ENCODE measurements at regions not wholly inside any gene's neighbourhood (a gene's known extent, or its start where the extent isn't known, plus 50 kb on each side); places are given as distances from the start of the nearest gene placed in this dataset.

DNA sequence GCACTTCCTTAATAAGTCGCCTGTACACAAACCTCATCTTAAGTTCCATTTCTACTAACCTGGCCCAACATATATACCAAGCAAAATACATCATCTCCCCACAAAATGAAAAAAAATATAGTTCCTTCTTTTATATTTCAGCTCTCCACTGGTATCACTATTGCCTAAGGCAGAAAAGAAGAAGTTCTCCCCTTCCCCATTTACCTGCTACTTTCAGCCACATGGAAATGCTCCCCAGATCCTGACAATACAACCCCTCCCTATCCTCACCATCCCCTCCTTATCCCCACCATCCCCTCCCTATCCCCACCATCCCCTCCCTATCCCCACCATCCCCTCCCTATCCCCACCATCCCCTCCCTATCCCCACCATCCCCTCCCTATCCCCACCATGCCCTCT, 175.7 kb downstream of the LINC00237 start:
- DNase-seq (ENCODE audit: insufficient read length, low spot score, missing footprints): no peak
- Histone ChIP-seq H3K27me3 (ENCODE audit: insufficient read depth, low read length) (no peaks in the 10 kb centered on the region), H3K27ac (ENCODE audit: low read depth, low read length) (no peak overlapping the region), H4K20me1 (ENCODE audit: insufficient read depth, low read length) (no peaks in the 10 kb centered on the region), H3K4me2 (ENCODE audit: insufficient read depth, low read length) (no peak overlapping the region), H3K4me1 (ENCODE audit: insufficient read depth, low read length) (no peaks in the 10 kb centered on the region), H3K36me3 (ENCODE audit: insufficient read depth, low read length) (no peaks in the 10 kb centered on the region), H3K4me3 (ENCODE audit: insufficient read depth, low read length) (no peak overlapping the region), H3K9me3 (ENCODE audit: low read depth, low read length) (no peaks in the 10 kb centered on the region), H3K79me2 (ENCODE audit: insufficient read depth, low read length) (no peaks in the 10 kb centered on the region), H2AFZ (ENCODE audit: low read length) (no peak overlapping the region)
- TF ChIP-seq, protein P1, sequence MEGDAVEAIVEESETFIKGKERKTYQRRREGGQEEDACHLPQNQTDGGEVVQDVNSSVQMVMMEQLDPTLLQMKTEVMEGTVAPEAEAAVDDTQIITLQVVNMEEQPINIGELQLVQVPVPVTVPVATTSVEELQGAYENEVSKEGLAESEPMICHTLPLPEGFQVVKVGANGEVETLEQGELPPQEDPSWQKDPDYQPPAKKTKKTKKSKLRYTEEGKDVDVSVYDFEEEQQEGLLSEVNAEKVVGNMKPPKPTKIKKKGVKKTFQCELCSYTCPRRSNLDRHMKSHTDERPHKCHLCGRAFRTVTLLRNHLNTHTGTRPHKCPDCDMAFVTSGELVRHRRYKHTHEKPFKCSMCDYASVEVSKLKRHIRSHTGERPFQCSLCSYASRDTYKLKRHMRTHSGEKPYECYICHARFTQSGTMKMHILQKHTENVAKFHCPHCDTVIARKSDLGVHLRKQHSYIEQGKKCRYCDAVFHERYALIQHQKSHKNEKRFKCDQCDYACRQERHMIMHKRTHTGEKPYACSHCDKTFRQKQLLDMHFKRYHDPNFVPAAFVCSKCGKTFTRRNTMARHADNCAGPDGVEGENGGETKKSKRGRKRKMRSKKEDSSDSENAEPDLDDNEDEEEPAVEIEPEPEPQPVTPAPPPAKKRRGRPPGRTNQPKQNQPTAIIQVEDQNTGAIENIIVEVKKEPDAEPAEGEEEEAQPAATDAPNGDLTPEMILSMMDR (IDR thresholded peaks at IDR 0.05; ENCODE audit: extremely low read depth, low read depth, low read length): no peak

DNA sequence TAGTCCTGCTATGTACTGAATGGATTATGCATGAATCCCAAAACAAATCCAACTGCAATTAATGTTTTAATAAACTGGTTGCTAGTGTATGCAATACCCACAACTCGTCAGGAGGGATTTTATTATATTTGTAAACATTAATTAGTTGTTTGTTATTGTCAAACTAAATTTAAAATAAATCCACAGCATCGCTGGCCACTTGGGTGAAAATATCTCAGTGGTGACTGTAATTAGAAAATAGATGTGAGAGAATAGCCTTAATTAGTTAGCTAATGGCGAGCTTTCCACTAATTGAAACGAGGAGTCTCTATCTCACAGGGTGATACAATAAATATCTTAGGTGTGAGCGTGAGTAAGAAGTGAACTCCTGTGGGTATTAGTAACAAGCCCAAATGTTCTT, 176.8 kb downstream of the LINC00237 start:
- Histone ChIP-seq H3K79me2 (ENCODE audit: insufficient read depth, low read length) (no peaks in the 10 kb centered on the region), H4K20me1 (ENCODE audit: insufficient read depth, low read length) (no peaks in the 10 kb centered on the region), H3K27me3 (ENCODE audit: insufficient read depth, low read length) (no peaks in the 10 kb centered on the region), H3K36me3 (ENCODE audit: insufficient read depth, low read length) (no peaks in the 10 kb centered on the region), H3K4me3 (ENCODE audit: insufficient read depth, low read length) (no peak overlapping the region), H3K9me3 (ENCODE audit: low read depth, low read length) (no peaks in the 10 kb centered on the region), H3K27ac (ENCODE audit: low read depth, low read length) (no peak overlapping the region), H2AFZ (ENCODE audit: low read length) (no peak overlapping the region), H3K4me1 (ENCODE audit: insufficient read depth, low read length) (no peaks in the 10 kb centered on the region), H3K4me2 (ENCODE audit: insufficient read depth, low read length) (no peak overlapping the region)
- no peak for DNase-seq (ENCODE audit: insufficient read length, low spot score, missing footprints)
- TF ChIP-seq, protein P1 (IDR thresholded peaks at IDR 0.05; ENCODE audit: extremely low read depth, low read depth, low read length): no peak

GRCh38 chr20:20926222-20926905, 179.8 kb downstream of the LINC00237 start:
- no peaks in the 10 kb centered on the region for H3K4me1 ChIP-seq (ENCODE audit: insufficient read depth, low read length)
- no peaks in the 10 kb centered on the region for H3K79me2 ChIP-seq (ENCODE audit: insufficient read depth, low read length)
- H3K36me3 ChIP-seq (ENCODE audit: insufficient read depth, low read length): no peaks in the 10 kb centered on the region
- TF ChIP-seq, protein P1 (IDR thresholded peaks at IDR 0.05; ENCODE audit: extremely low read depth, low read depth, low read length): no peak
- no peak overlapping the region for H2AFZ ChIP-seq (ENCODE audit: low read length)
- no peaks in the 10 kb centered on the region for H3K9me3 ChIP-seq (ENCODE audit: low read depth, low read length)
- no peak overlapping the region for H3K4me3 ChIP-seq (ENCODE audit: insufficient read depth, low read length)
- no peak overlapping the region for H3K27ac ChIP-seq (ENCODE audit: low read depth, low read length)
- no peak for DNase-seq (ENCODE audit: insufficient read length, low spot score, missing footprints)
- no peaks in the 10 kb centered on the region for H3K27me3 ChIP-seq (ENCODE audit: insufficient read depth, low read length)
- no peaks in the 10 kb centered on the region for H4K20me1 ChIP-seq (ENCODE audit: insufficient read depth, low read length)
- no peak overlapping the region for H3K4me2 ChIP-seq (ENCODE audit: insufficient read depth, low read length)

DNA sequence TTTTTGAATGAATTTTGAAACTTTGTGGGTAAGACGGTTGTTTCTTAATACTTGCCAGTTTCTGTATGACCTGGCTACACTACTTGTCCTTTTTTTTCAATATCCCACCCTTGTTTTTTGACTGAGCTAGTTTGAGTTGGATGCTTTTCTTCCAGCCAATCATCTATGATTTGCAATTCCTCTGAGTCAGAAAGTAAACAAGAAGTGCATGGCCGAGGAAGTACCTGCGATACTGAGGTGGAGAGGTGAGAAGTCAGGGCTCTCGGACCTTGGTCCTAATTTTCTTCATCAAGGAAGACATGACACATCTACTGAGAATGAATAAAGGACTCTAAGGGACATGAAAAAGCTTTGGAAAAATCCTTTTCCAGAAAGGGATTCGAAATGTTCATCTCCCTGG, 185.7 kb downstream of the LINC00237 start:
- Histone ChIP-seq H3K4me3 (ENCODE audit: insufficient read depth, low read length) (no peak overlapping the region), H3K79me2 (ENCODE audit: insufficient read depth, low read length) (no peaks in the 10 kb centered on the region), H3K27me3 (ENCODE audit: insufficient read depth, low read length) (no peaks in the 10 kb centered on the region), H3K36me3 (ENCODE audit: insufficient read depth, low read length) (no peaks in the 10 kb centered on the region), H3K4me2 (ENCODE audit: insufficient read depth, low read length) (no peak overlapping the region), H2AFZ (ENCODE audit: low read length) (no peak overlapping the region), H3K4me1 (ENCODE audit: insufficient read depth, low read length) (no peaks in the 10 kb centered on the region), H3K9me3 (ENCODE audit: low read depth, low read length) (peaks cover 2% of the 10 kb centered on the region), H4K20me1 (ENCODE audit: insufficient read depth, low read length) (no peaks in the 10 kb centered on the region), H3K27ac (ENCODE audit: low read depth, low read length) (no peak overlapping the region)
- no peak for DNase-seq (ENCODE audit: insufficient read length, low spot score, missing footprints)
- TF ChIP-seq, protein P1 (IDR thresholded peaks at IDR 0.05; ENCODE audit: extremely low read depth, low read depth, low read length): no peak

All from osteoblast (primary cell).